Neuronal stem cell (in vitro differentiated cells): ENCODE measurements at regions not wholly inside any gene's neighbourhood (a gene's known extent, or its start where the extent isn't known, plus 50 kb on each side); places are given as distances from the start of the nearest gene placed in this dataset.

Experiments
- DNase-seq: peaks from one replicate; pipeline ENCODE4 v3.0.0-alpha.2; 2013; ENCODE audit warnings: low spot score
- H2AFZ ChIP-seq: one replicate; pipeline ENCODE4 v1.6.1; 2013; ENCODE audit warnings: mild to moderate bottlenecking, low read length, inconsistent platforms
- H2AK5ac ChIP-seq: 2 replicates; pipeline ENCODE4 v1.6.1; 2013; ENCODE audit warnings: low read depth, mild to moderate bottlenecking, inconsistent platforms, low read length, moderate library complexity, mixed read lengths
- H2BK120ac ChIP-seq: 2 replicates; pipeline ENCODE4 v1.6.1; 2013; ENCODE audit warnings: low read depth, mild to moderate bottlenecking, inconsistent platforms, low read length, moderate library complexity, mixed read lengths
- H2BK12ac ChIP-seq: one replicate; pipeline ENCODE4 v1.6.1; 2013; ENCODE audit warnings: low read length, inconsistent platforms
- H2BK15ac ChIP-seq: 2 replicates; pipeline ENCODE4 v1.6.1; 2013; ENCODE audit warnings: mild to moderate bottlenecking, low read length, inconsistent platforms, mixed read lengths
- H2BK5ac ChIP-seq: one replicate; pipeline ENCODE4 v1.6.1; 2013; ENCODE audit warnings: inconsistent platforms, mild to moderate bottlenecking, low read length, moderate library complexity
- H3K14ac ChIP-seq: one replicate; pipeline ENCODE4 v1.6.1; 2013; ENCODE audit warnings: low read length, inconsistent platforms
- H3K18ac ChIP-seq: 2 replicates; pipeline ENCODE4 v1.6.1; 2013; ENCODE audit warnings: low read length, inconsistent platforms
- H3K23ac ChIP-seq: 2 replicates; pipeline ENCODE4 v1.6.1; 2013; ENCODE audit warnings: low read depth, mild to moderate bottlenecking, mixed read lengths, low read length, inconsistent platforms; ENCODE audit not compliant: poor library complexity
- H3K27ac ChIP-seq: replicated peaks from 3 replicates; pipeline ENCODE4 v1.5.1; 2013; ENCODE audit warnings: low read length, inconsistent platforms
- H3K27me3 ChIP-seq, 3 experiments: 2 replicates each; pipeline ENCODE4 v1.6.1; 2013; ENCODE audit warnings: low read length in 3 of 3, mild to moderate bottlenecking in 2 of 3, inconsistent platforms in 1 of 3, low read depth in 1 of 3, mixed read lengths in 1 of 3, moderate library complexity in 1 of 3; ENCODE audit not compliant: control insufficient read depth in 3 of 3, insufficient read depth in 3 of 3
- H3K36me3 ChIP-seq, 2 donors: replicated peaks in 1 of 2; 2 replicates each; pipeline ENCODE4 v1.6.1; 2013; ENCODE audit warnings: low read length in 2 of 2; ENCODE audit not compliant: control insufficient read depth in 2 of 2, insufficient read depth in 2 of 2
- H3K4ac ChIP-seq: 2 replicates; pipeline ENCODE4 v1.6.1; 2013; ENCODE audit warnings: inconsistent platforms, mild to moderate bottlenecking, low read length, moderate library complexity
- H3K4me1 ChIP-seq, 2 donors: 1 replicate in 1 of 2; 2 replicates in 1 of 2; pipeline ENCODE4 v1.6.1; 2013; ENCODE audit warnings: low read length in 2 of 2, low read depth in 1 of 2; ENCODE audit not compliant: control insufficient read depth in 2 of 2, insufficient read depth in 1 of 2
- H3K4me2 ChIP-seq: one replicate; pipeline ENCODE4 v1.6.1; 2013; ENCODE audit warnings: mild to moderate bottlenecking, low read length, inconsistent platforms; ENCODE audit not compliant: insufficient read depth, poor library complexity, severe bottlenecking
- H3K4me3 ChIP-seq, 2 donors: 2 replicates each; pipeline ENCODE4 v1.5.1; 2013; ENCODE audit warnings: low read length in 2 of 2, mild to moderate bottlenecking in 2 of 2, inconsistent platforms in 1 of 2, moderate library complexity in 1 of 2
- H3K79me1 ChIP-seq: one replicate; pipeline ENCODE4 v1.6.1; 2013; ENCODE audit warnings: low read depth, mild to moderate bottlenecking, inconsistent platforms, low read length, moderate library complexity
- H3K9ac ChIP-seq: one replicate; pipeline ENCODE4 v1.6.1; 2013; ENCODE audit warnings: mild to moderate bottlenecking, low read depth, low read length, inconsistent platforms; ENCODE audit not compliant: poor library complexity
- H3K9me3 ChIP-seq, 2 donors: replicated peaks in 1 of 2; 2 replicates each; pipeline versions ENCODE3 to v1.6.1; 2013; ENCODE audit warnings: low read length in 2 of 2, mild to moderate bottlenecking in 2 of 2, inconsistent platforms in 1 of 2, low read depth in 1 of 2, mixed read lengths in 1 of 2, moderate library complexity in 1 of 2; ENCODE audit not compliant: control insufficient read depth in 2 of 2, insufficient read depth in 1 of 2
- H4K8ac ChIP-seq: one replicate; pipeline ENCODE4 v1.6.1; 2013; ENCODE audit warnings: low read depth, mild to moderate bottlenecking, inconsistent platforms, low read length, moderate library complexity
- H4K91ac ChIP-seq: one replicate; pipeline ENCODE4 v1.6.1; 2013; ENCODE audit warnings: low read length, low read depth, mild to moderate bottlenecking, inconsistent platforms; ENCODE audit not compliant: poor library complexity
- WGBS, 2 donors: extraction: QIAGEN DNeasy Blood & Tissue Kit; methylation state at CpG; one replicate each; pipeline ENCODE4 v1.1.7; 2013; ENCODE audit warnings: missing lambda C conversion rate in 2 of 2, mixed read lengths in 1 of 2; ENCODE audit not compliant: insufficient read length in 2 of 2, insufficient replicate concordance in 1 of 2; ENCODE audit errors: extremely low coverage in 2 of 2; 5-methylcytosine and 5-hydroxymethylcytosine counted together

GRCh38 chr10:71021402-71021801 is 133.0 kb upstream of the PCBD1 start:
- H4K91ac ChIP-seq: no peak overlapping the region
- no peak overlapping the region for H3K4me2 ChIP-seq
- H3K23ac ChIP-seq: no peak overlapping the region
- H3K4ac ChIP-seq: no peak overlapping the region
- no peak overlapping the region for H2AK5ac ChIP-seq
- no peak overlapping the region for H2AFZ ChIP-seq
- H3K27ac ChIP-seq: no peak overlapping the region
- no peaks in the 10 kb centered on the region for H3K36me3 ChIP-seq
- H3K27me3 ChIP-seq: no peaks in the 10 kb centered on the region
- H3K4me3 ChIP-seq: no peak overlapping the region
- H2BK5ac ChIP-seq: no peak overlapping the region
- H2BK12ac ChIP-seq: no peak overlapping the region
- no peak overlapping the region for H3K9ac ChIP-seq
- no peak overlapping the region for H3K18ac ChIP-seq
- H3K14ac ChIP-seq: no peak overlapping the region
- DNase-seq: no peak
- no peaks in the 10 kb centered on the region for H3K79me1 ChIP-seq
- no CpG with 5 or more reads among the region's 3 CpGs for WGBS, 2 donors
- no peak overlapping the region for H2BK15ac ChIP-seq
- H2BK120ac ChIP-seq: no peak overlapping the region
- no peaks in the 10 kb centered on the region for H3K9me3 ChIP-seq
- H3K4me1 ChIP-seq: peaks cover 0 to 2% of the 10 kb centered on the region in 2 donors
- no peak overlapping the region for H4K8ac ChIP-seq

- H3K4me1 ChIP-seq: peaks cover 0 to 2% of the 10 kb centered on the region in 2 donors
- H3K27me3 ChIP-seq: no peaks in the 10 kb centered on the region
- no peak overlapping the region for H3K18ac ChIP-seq
- H3K9ac ChIP-seq: no peak overlapping the region
- H2BK5ac ChIP-seq: no peak overlapping the region
- H3K36me3 ChIP-seq: no peaks in the 10 kb centered on the region
- no peak overlapping the region for H4K8ac ChIP-seq
- no peaks in the 10 kb centered on the region for H3K9me3 ChIP-seq
- H3K4me3 ChIP-seq: no peak overlapping the region
- H2BK12ac ChIP-seq: no peak overlapping the region
- H3K79me1 ChIP-seq: no peaks in the 10 kb centered on the region
- H3K14ac ChIP-seq: no peak overlapping the region
- no peak overlapping the region for H2BK120ac ChIP-seq
- DNase-seq: no peak
- no CpG with 5 or more reads among the region's 5 CpGs for WGBS, 2 donors
- no peak overlapping the region for H3K23ac ChIP-seq
- no peak overlapping the region for H3K27ac ChIP-seq
- H4K91ac ChIP-seq: no peak overlapping the region
- H3K4ac ChIP-seq: no peak overlapping the region
- no peak overlapping the region for H2AFZ ChIP-seq
- no peak overlapping the region for H3K4me2 ChIP-seq
- H2BK15ac ChIP-seq: no peak overlapping the region
- H2AK5ac ChIP-seq: no peak overlapping the region
Measured at GRCh38 chr10:71023704-71024283, 135.4 kb upstream of the PCBD1 start.

- Histone ChIP-seq H2BK15ac (no peak overlapping the region), H2AK5ac (no peak overlapping the region), H3K79me1 (no peaks in the 10 kb centered on the region), H2BK5ac (no peak overlapping the region), H3K4me1 (peaks cover 0 to 2% of the 10 kb centered on the region in 2 donors), H3K27me3 (peaks cover 0 to 2% (median 0%) of the 10 kb centered on the region in 3 experiments), H3K36me3 (no peaks in the 10 kb centered on the region), H3K14ac (no peak overlapping the region), H3K9me3 (no peaks in the 10 kb centered on the region), H3K9ac (no peak overlapping the region), H2BK120ac (no peak overlapping the region), H3K4me3 (no peak overlapping the region), H3K23ac (no peak overlapping the region), H4K8ac (no peak overlapping the region), H3K4ac (no peak overlapping the region), H2AFZ (no peak overlapping the region), H2BK12ac (no peak overlapping the region), H3K27ac (no peak overlapping the region), H3K18ac (no peak overlapping the region), H3K4me2 (no peak overlapping the region), H4K91ac (no peak overlapping the region)
- no CpG with 5 or more reads among the region's 4 CpGs for WGBS, 2 donors
- DNase-seq: no peak
Measured at GRCh38 chr10:71024490-71024889, 136.1 kb upstream of the PCBD1 start.

- WGBS, 2 donors: no CpG with 5 or more reads among the region's 4 CpGs
- no peaks in the 10 kb centered on the region for H3K36me3 ChIP-seq
- peaks cover 0 to 4% of the 10 kb centered on the region in 2 donors for H3K4me1 ChIP-seq
- H2AK5ac ChIP-seq: no peak overlapping the region
- no peak overlapping the region for H2BK15ac ChIP-seq
- no peak overlapping the region for H4K8ac ChIP-seq
- no peak overlapping the region for H2BK120ac ChIP-seq
- H3K23ac ChIP-seq: no peak overlapping the region
- H3K79me1 ChIP-seq: no peaks in the 10 kb centered on the region
- no peak overlapping the region for H3K9ac ChIP-seq
- no peak overlapping the region for H3K4me3 ChIP-seq
- no peak overlapping the region for H3K4me2 ChIP-seq
- H3K27me3 ChIP-seq: peaks cover 0 to 4% (median 0%) of the 10 kb centered on the region in 3 experiments
- no peak overlapping the region for H3K14ac ChIP-seq
- no peaks in the 10 kb centered on the region for H3K9me3 ChIP-seq
- H4K91ac ChIP-seq: no peak overlapping the region
- no peak for DNase-seq
- no peak overlapping the region for H2BK12ac ChIP-seq
- H3K27ac ChIP-seq: no peak overlapping the region
- H3K18ac ChIP-seq: no peak overlapping the region
- no peak overlapping the region for H2BK5ac ChIP-seq
- H2AFZ ChIP-seq: no peak overlapping the region
- H3K4ac ChIP-seq: no peak overlapping the region
Measured at GRCh38 chr10:71025535-71025934, 137.2 kb upstream of the PCBD1 start.
